NB4 (cell line): ENCODE measurements at regions not wholly inside any gene's neighbourhood (a gene's known extent, or its start where the extent isn't known, plus 50 kb on each side); places are given as distances from the start of the nearest gene placed in this dataset.

ENCODE experiments used
- DNase-seq: peaks from one replicate; pipeline ENCODE4 v3.0.0; 2010; ENCODE audit warnings: low read depth
- H3K4me3 ChIP-seq: one replicate; pipeline ENCODE4 v1.5.1; 2011; ENCODE audit warnings: mild to moderate bottlenecking, low read depth, low read length, moderate library complexity
- MYC ChIP-seq: IDR thresholded peaks from 2 replicates; pipeline ENCODE4 v1.6.1; 2011; ENCODE audit warnings: low read depth, low read length
- POLR2A ChIP-seq: IDR thresholded peaks from 2 replicates; pipeline ENCODE4 v1.6.1; 2011; ENCODE audit warnings: mild to moderate bottlenecking; ENCODE audit not compliant: insufficient read length; ENCODE audit errors: extremely low read depth
- TF ChIP-seq, protein P1 (sequence below): IDR thresholded peaks from 2 replicates; pipeline ENCODE4 v1.6.1; 2011; ENCODE audit warnings: low read depth, low read length
- TF ChIP-seq, protein P2 (sequence below): IDR thresholded peaks from one replicate; pipeline ENCODE4 v1.5.1; 2012; ENCODE audit warnings: low read depth, low read length

DNA sequence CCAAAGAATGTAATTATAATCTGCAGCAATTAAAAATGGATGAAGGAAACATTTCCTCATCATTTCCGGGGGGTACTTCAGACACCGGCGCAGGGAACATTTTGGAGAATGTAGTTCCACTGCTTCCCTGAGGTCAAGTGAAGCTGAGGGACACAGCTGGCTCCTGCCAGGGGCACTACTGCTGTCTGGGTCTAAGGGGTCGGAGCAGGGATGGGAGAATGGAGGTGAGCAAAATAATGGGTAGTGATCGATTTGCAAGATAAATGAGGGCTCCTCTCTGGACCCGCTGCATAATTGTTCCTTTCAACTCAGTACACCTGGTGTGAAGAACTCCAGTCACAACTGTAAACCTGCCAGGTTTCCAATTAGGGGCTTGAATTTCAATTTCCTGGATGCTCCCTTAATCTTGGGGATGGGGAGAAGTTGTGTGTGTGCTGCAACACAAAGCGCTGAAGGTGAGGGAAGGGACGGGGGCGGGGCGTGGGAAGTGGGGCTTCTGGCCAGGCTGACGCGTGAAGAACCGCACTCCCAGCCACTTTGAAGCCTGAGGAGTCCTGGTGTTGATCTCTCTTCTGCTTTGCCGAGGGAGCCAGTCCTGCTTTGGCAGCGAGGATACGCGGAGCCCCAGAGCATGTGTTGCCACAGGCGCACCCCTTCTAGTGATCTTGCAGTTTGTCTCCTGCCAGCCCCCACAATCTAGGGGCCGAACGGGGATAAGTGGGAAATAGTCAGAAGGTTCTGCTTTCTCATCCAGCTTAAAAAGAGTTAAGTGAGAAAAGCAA lies 57.9 kb upstream of the PCDH8 start:
- DNase-seq: no peak
- no peak overlapping the region for H3K4me3 ChIP-seq
- TF ChIP-seq, protein P1, sequence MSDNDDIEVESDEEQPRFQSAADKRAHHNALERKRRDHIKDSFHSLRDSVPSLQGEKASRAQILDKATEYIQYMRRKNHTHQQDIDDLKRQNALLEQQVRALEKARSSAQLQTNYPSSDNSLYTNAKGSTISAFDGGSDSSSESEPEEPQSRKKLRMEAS: no peak
- TF ChIP-seq POLR2A (no peak), MYC (no peak)
- TF ChIP-seq, protein P2, sequence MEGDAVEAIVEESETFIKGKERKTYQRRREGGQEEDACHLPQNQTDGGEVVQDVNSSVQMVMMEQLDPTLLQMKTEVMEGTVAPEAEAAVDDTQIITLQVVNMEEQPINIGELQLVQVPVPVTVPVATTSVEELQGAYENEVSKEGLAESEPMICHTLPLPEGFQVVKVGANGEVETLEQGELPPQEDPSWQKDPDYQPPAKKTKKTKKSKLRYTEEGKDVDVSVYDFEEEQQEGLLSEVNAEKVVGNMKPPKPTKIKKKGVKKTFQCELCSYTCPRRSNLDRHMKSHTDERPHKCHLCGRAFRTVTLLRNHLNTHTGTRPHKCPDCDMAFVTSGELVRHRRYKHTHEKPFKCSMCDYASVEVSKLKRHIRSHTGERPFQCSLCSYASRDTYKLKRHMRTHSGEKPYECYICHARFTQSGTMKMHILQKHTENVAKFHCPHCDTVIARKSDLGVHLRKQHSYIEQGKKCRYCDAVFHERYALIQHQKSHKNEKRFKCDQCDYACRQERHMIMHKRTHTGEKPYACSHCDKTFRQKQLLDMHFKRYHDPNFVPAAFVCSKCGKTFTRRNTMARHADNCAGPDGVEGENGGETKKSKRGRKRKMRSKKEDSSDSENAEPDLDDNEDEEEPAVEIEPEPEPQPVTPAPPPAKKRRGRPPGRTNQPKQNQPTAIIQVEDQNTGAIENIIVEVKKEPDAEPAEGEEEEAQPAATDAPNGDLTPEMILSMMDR: no peak

DNA sequence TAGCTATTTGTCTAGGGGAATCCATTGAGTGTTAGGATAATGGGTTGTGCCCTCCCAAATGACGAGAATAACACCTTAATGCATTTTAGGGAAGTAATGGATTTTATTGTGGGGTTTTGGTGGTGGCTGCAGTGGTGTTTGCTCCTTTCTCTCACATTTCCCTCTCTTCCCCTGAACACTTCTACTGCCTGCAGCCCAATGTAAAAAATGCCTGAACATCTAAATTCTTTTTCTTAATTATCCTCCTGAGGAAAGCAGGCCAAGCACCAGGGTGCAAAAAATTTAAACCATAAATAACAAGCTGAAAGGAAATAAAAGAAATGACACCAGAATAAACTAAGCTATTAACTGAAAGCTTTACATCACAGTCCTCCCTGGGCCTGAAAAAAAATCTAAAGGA lies 57.3 kb upstream of the PCDH8 start:
- DNase-seq: no peak
- TF ChIP-seq, protein P2: no peak
- TF ChIP-seq POLR2A (no peak), MYC (no peak)
- TF ChIP-seq, protein P1: no peak

DNA sequence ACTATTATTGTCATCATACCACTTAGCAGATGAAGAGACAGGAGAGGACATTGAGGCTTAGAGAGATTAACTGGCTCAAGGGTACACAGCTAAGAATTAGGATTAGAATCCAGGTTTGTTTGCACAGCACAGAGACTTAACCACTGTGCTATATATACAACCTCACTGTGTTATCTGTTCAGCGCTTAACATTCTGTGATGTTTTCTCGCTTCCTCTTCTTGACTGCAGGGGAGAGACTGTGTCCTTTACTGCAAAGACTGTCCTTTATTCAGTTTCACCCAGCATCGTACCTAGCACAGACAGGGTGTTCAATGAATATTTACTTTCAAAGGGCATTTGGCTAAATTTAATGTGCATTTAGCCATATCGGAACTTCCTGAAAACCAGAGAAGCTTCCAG lies 54.9 kb upstream of the PCDH8 start:
- TF ChIP-seq POLR2A: no peak
- no peak for TF ChIP-seq MYC
- TF ChIP-seq, protein P2: no peak
- TF ChIP-seq, protein P1: no peak
- no peak for DNase-seq
- H3K4me3 ChIP-seq: no peak overlapping the region

More for the DNA sequence above, 57.3 kb upstream of the PCDH8 start:
- no peak overlapping the region for H3K4me3 ChIP-seq

DNA sequence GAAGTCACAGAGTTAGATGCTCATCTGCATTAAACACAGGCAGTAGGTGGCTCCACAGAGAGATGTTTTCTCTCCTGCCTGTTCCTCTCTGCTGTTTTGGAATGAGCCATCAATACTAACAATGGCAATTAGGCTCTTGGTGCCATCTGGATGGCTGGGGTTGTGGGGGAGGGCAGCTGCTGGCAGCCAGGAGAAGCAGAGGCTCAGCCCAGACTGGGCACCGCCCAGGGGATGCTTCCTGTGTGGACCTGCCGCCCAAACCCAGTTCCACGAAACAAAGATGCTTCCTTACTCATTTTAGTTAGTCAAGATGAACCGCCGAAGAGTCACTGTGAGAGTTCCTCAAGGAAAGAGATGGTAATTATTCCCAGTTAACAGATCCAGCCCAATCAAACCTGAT lies 50.8 kb upstream of the PCDH8 start:
- no peak overlapping the region for H3K4me3 ChIP-seq
- TF ChIP-seq, protein P2: no peak
- no peak for TF ChIP-seq MYC
- no peak for DNase-seq
